ENCODE measurements at regions not wholly inside any gene's neighbourhood (a gene's known extent, or its start where the extent isn't known, plus 50 kb on each side); places are given as distances from the start of the nearest gene placed in this dataset.

DNA sequence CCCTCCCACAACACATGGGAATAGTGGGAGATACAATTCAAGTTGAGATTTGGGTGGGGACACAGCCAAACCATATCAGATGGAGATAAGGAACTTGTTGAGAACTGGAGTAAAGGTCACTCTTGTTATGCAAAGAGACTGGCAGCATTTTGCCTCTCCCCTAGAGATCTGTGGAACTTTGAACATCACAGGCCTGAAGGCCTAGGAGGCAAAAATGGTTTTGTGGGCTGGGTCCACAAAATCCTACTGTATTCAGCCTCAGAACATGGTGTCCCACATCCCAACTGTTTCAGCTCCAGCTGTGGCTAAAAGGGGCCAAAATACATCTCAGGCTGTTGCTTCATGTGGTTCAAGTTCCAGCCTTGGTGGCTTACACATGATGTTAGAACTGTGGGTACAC, 1247.8 kb upstream of the IGFBP7 start:
- Histone ChIP-seq H3K9me1 (replicated peaks; ENCODE audit: control insufficient read depth, extremely low read depth, insufficient read depth, low read length) (no peaks in the 10 kb centered on the region), H2AFZ (ENCODE audit: low read depth, low read length) (no peak overlapping the region), H3K4me2 (ENCODE audit: insufficient read depth, low read length) (no peak overlapping the region), H3K27ac (ENCODE audit: insufficient read depth, low read depth, low read length) (no peak overlapping the region), H3K9me3 (replicated peaks; ENCODE audit: control insufficient read depth, insufficient read depth, low read length) (peaks cover 2% of the 10 kb centered on the region), H3K36me3 (ENCODE audit: control insufficient read depth in 2 of 2, extremely low read depth in 1 of 2, insufficient read depth in 2 of 2, low read length in 2 of 2) (no peaks in the 10 kb centered on the region), H4K20me1 (replicated peaks; ENCODE audit: control insufficient read depth, extremely low read depth, insufficient read depth, low read length) (no peaks in the 10 kb centered on the region), H3K9ac (replicated peaks; ENCODE audit: extremely low read depth, insufficient read depth, low read length) (no peak overlapping the region), H3K79me2 (ENCODE audit: control insufficient read depth, insufficient read depth, low read length) (no peaks in the 10 kb centered on the region), H3K27me3 (ENCODE audit: control insufficient read depth in 2 of 2, insufficient read depth in 2 of 2, low read length in 2 of 2) (no peaks in the 10 kb centered on the region), H3K4me3 (replicated peaks in 1 of 3; ENCODE audit: insufficient read depth in 1 of 3, low read depth in 1 of 3, low read length in 3 of 3) (no peak overlapping the region), H3K4me1 (ENCODE audit: control insufficient read depth, extremely low read depth, insufficient read depth, low read length) (no peaks in the 10 kb centered on the region)
- FAIRE-seq (no peak), DNase-seq (ENCODE audit: low read depth, low spot score) (no peak)
- dilution Hi-C loops (cut with MboI; ENCODE audit: extremely low pct_ligation_motif_present, low sequenced_read_pairs), result no loop called here
- ChIA-PET POLR2A (no interaction called here), CTCF (no interaction called here)
- BruUV-seq (replicated peaks), result no TSS peak
- intact Hi-C loops (cut with micrococcal nuclease), result no loop called here
- TF ChIP-seq GATA2 (IDR thresholded peaks at IDR 0.05; ENCODE audit: insufficient read depth, insufficient read length, low read depth, low read length), result no peak
- no peak for TF ChIP-seq FOS (IDR thresholded peaks at IDR 0.05; ENCODE audit: borderline replicate concordance, insufficient read depth, low read length)
- TF ChIP-seq, protein P1, sequence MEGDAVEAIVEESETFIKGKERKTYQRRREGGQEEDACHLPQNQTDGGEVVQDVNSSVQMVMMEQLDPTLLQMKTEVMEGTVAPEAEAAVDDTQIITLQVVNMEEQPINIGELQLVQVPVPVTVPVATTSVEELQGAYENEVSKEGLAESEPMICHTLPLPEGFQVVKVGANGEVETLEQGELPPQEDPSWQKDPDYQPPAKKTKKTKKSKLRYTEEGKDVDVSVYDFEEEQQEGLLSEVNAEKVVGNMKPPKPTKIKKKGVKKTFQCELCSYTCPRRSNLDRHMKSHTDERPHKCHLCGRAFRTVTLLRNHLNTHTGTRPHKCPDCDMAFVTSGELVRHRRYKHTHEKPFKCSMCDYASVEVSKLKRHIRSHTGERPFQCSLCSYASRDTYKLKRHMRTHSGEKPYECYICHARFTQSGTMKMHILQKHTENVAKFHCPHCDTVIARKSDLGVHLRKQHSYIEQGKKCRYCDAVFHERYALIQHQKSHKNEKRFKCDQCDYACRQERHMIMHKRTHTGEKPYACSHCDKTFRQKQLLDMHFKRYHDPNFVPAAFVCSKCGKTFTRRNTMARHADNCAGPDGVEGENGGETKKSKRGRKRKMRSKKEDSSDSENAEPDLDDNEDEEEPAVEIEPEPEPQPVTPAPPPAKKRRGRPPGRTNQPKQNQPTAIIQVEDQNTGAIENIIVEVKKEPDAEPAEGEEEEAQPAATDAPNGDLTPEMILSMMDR (IDR thresholded peaks at IDR 0.05; ENCODE audit: extremely low read depth in 1 of 2, insufficient read depth in 1 of 2, low read depth in 1 of 2, low read length in 2 of 2), result no peak

DNA sequence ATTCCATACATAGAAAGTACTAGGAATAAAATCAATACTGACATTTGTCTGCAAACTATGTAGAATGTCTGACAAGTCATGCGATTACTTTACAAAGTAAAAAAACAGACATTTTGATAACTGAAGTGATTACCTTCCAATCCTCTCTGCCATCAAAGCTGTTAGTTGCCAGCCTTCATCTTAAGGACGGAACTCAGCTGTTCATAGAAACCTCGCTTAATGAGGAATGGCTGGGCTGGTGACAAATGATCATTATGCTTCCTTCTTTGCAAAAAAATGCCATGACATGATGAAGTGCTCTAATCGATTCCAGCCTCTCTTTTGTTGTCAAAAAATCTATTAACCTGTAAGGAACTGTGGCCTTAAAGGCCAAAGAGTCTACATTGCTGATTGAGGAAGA, 1214.9 kb upstream of the IGFBP7 start:
- Histone ChIP-seq H3K79me2 (ENCODE audit: control insufficient read depth, insufficient read depth, low read length) (no peaks in the 10 kb centered on the region), H3K4me1 (ENCODE audit: control insufficient read depth, extremely low read depth, insufficient read depth, low read length) (no peaks in the 10 kb centered on the region), H3K27me3 (ENCODE audit: control insufficient read depth in 2 of 2, insufficient read depth in 2 of 2, low read length in 2 of 2) (no peaks in the 10 kb centered on the region), H3K9ac (replicated peaks; ENCODE audit: extremely low read depth, insufficient read depth, low read length) (no peak overlapping the region), H3K9me3 (replicated peaks; ENCODE audit: control insufficient read depth, insufficient read depth, low read length) (no peaks in the 10 kb centered on the region), H4K20me1 (replicated peaks; ENCODE audit: control insufficient read depth, extremely low read depth, insufficient read depth, low read length) (no peaks in the 10 kb centered on the region), H3K4me3 (replicated peaks in 1 of 3; ENCODE audit: insufficient read depth in 1 of 3, low read depth in 1 of 3, low read length in 3 of 3) (no peak overlapping the region), H3K9me1 (replicated peaks; ENCODE audit: control insufficient read depth, extremely low read depth, insufficient read depth, low read length) (no peaks in the 10 kb centered on the region), H3K4me2 (ENCODE audit: insufficient read depth, low read length) (no peak overlapping the region), H2AFZ (ENCODE audit: low read depth, low read length) (no peak overlapping the region), H3K36me3 (ENCODE audit: control insufficient read depth in 2 of 2, extremely low read depth in 1 of 2, insufficient read depth in 2 of 2, low read length in 2 of 2) (no peaks in the 10 kb centered on the region), H3K27ac (ENCODE audit: insufficient read depth, low read depth, low read length) (no peak overlapping the region)
- ChIA-PET POLR2A (no interaction called here), CTCF (no interaction called here)
- no peak for FAIRE-seq
- no peak for DNase-seq (ENCODE audit: low read depth, low spot score)
- BruUV-seq (replicated peaks), result no TSS peak
- dilution Hi-C loops (cut with MboI; ENCODE audit: extremely low pct_ligation_motif_present, low sequenced_read_pairs) (no loop called here), intact Hi-C loops (cut with micrococcal nuclease) (no loop called here)
- TF ChIP-seq MYC (IDR thresholded peaks at IDR 0.05; ENCODE audit: low read depth, low read length) (no peak), FOS (IDR thresholded peaks at IDR 0.05; ENCODE audit: borderline replicate concordance, insufficient read depth, low read length) (no peak), POLR2A (IDR thresholded peaks at IDR 0.05; ENCODE audit: low read depth, low read length) (no peak), POLR2AphosphoS5 (IDR thresholded peaks at IDR 0.05; ENCODE audit: insufficient read depth, low read depth, low read length) (no peak), EZH2 (IDR thresholded peaks at IDR 0.05; ENCODE audit: borderline replicate concordance, low read depth, low read length, severe bottlenecking) (no peak), JUN (IDR thresholded peaks at IDR 0.05; ENCODE audit: borderline replicate concordance, insufficient read depth, insufficient read length, low read depth) (no peak)

Data from endothelial cell of umbilical vein (primary cell).